Right ventricle myocardium inferior (tissue), 1 donor: ENCODE measurements at regions not wholly inside any gene's neighbourhood (a gene's known extent, or its start where the extent isn't known, plus 50 kb on each side); places are given as distances from the start of the nearest gene placed in this dataset.

ENCODE experiments used
- ATAC-seq: fragments of 200-7000 bp; cut with Tn5 transposase; one replicate; pipeline ENCODE4 v1.9.1; 2020; ENCODE audit warnings: mild to moderate bottlenecking, moderate library complexity
- DNase-seq: peaks from one replicate; pipeline ENCODE4 v3.0.0; 2021; ENCODE audit errors: missing footprints
- intact Hi-C: fragments of 100-400 bp; cut with DNase I; formaldehyde crosslinking; loops from one replicate; pipeline ENCODE4 v1.11.0; 2022
- donor health status: DM: no; HTN: yes; CAD: no; lungs with severe emphysema.

DNA sequence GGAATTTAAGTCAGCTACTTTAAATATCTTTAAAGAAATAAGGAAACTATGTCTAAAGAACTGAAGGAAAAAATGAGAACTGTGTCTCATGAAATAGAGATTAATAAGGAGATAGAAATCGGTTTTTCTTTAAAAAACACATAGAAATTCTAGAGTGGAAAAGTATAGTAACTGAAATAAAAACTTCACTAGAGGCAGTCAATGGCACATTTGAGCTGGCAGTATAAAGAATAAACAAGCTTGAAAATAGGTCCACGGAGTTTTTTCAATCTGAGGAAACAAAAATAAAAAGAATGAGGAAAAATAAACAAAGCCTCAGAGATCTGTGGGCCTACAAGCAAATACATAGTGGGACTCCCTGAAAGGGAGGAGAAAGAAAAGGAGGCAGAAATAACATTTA is 127.5 kb downstream of the TWIST2 start:
- intact Hi-C loops = no loop called here
- no peak for ATAC-seq
- DNase-seq = no peak

DNA sequence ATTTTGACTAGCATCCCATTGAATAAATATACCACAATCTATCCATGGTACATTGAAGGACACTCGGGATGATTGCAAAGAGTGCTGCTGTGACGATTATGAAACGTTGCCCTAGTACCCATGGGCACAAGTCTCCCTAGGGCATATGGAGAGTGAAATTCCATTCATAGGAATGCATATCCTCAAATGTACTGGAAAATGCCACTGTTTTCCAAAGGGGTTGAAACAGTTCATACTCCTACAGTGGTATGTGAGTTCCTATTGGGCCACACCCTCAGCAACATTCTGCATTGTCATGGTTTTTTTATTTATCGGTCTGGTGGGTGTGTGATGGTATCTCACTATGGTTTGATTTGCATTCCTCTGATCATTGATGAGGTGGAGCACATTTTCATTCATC is 130.6 kb downstream of the TWIST2 start:
- DNase-seq = no peak
- ATAC-seq = no peak
- intact Hi-C loops = no loop called here

DNA sequence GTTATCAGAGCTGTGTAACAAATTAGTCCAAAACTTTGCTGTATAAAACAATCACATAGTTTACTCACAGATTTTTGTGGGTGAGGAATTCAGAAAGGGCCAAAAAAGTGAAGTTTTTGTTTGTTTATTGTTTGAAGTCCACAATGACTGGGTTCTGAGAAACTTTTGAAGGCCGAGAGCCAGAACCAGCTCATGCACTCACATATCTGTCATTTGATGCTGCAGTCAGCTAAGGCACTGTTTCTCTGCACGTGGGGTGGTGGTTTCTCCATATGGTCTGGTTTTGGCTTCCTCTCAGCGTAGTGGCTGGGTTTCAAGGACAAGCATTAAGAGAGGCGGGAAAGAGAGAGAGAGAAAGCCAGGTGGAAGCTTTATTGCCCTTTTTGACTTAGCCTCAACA is 131.8 kb downstream of the TWIST2 start:
- DNase-seq = no peak
- intact Hi-C loops = no loop called here
- no peak for ATAC-seq

DNA sequence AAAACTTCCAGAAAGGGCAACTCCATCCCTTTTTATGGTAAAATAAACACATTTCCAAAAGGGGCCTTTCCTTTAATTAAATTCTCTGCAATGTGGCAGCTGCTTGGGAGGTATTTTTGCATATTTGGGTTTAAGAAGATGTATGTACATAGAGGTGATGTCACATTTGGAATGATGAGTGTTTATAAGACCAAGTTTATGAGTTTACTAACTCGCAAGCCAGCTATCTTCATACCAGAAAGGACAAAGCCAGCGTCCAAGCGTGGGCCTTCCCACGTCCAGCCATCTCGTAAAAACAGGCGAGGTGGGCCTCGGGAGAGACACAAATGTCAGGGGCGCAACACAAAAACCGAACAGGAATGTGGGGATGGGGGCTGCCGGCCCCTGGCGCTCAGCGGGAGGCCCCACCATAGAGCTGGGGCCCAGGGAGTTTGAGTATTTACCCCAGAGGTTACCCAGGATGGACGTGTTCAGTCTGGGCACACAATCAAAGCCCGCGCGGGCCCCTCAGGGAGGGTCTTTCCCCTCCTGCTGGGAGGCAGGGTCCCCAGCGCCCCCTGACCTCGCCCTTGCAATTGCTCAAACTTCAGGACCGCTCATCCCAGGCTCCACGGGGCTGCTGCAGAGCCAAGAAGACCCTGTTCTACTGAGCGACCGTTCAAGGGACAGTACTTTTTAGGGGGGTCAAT is 137.3 kb downstream of the TWIST2 start:
- intact Hi-C loops = no loop called here
- ATAC-seq = no peak
- no peak for DNase-seq

DNA sequence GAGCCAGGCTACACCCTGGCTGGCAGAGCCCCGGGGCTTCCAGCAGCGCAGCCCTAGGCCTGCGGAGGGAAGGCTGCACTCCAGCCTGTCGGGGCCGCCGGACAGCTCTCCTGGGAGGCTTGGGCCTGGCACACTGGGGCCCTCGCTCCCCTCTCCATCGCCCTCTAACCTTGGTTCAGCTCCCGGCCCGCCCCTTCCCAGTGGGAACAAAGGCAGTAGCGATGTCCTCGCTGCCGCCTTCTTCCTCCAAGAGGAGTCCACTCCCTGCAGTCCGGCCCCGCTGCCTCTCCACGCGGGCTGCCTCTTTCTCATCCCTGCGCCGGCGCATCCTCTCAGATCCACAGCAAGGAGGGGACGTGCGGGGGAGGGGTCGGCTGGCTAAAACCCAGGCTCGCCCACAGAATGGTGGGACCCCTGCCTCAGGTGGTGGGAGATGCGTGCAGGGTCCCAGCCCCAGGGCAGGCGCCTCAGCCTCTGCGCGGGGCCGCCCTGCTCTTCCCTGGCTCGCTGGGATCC is 138.1 kb downstream of the TWIST2 start:
- ATAC-seq = no peak
- intact Hi-C loops = no loop called here

DNA sequence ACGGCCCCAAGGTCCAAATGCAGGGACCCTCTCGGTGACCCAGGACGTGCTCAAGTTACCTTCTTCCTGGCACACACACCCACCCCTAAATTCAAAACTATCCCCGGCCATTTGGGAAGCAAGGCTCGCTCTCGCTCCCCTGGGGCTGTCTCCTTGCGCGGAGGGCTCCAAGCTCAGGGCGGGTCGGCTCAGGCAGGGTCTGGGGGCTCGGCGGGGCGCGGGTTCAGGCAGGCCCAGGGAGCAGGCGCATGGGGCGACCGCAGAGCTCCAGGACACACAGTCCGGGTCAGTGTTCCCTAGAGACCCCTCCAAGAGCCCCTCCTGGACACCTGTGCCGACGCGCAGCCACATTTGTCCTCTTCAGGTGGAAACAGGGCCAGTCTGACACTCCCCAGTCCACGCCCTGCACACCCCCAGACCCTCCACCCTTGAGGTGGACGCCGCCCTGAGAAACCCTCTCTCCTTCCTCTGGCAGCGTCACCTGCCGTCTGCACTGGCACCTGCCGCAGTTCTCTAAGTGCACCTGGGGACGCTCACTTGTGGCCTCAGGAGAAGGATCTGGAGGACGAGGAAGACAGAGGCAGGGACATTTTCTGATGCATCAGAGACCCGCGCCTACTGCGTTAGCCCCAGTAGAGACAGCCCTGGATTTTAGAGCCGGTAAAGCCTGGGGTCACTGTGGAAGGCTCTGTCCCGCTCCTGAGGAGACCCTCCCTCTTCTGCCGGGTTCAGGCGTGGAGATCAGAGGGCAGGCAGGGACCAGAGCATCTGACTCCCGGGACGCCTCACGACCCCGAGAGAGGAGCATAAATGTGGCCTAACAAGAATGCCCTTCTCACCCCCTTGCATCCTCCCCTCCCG is 138.8 kb downstream of the TWIST2 start:
- intact Hi-C loops = no loop called here

More for the DNA sequence above, 138.1 kb downstream of the TWIST2 start:
- DNase-seq = no peak

DNA sequence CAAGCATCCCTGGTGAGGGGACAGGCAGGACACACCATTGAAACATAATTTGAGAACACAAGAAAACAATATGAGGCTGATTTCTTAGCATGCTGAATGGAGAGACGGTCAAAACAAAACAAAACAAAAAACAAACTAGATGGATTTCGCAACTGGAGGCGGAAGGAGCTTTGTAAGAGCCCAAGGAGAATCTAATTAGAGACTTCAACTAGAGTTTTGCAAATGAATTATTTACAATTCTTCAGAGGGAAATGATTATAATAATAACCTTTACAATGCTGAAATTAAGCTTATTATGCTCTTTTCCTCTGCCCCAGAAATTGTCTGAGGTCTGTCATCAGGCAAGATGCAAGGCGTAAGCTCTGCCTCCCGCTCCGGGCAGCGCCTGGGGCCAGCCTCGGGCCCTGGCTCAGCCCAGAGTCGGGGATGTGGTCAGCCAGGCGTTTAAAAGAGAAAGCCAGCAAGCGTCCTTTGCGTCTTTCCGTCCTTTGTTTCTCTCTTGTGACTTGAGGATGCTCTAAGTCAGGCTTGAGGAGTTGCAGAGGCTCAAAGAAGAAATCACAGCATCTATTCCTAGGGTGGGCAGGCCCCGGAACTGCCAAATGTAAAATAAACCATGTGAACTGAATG is 139.6 kb downstream of the TWIST2 start:
- no peak for ATAC-seq
- DNase-seq = no peak
- intact Hi-C loops = no loop called here

More for the DNA sequence above, 138.8 kb downstream of the TWIST2 start:
- no peak for ATAC-seq
- no peak for DNase-seq

DNA sequence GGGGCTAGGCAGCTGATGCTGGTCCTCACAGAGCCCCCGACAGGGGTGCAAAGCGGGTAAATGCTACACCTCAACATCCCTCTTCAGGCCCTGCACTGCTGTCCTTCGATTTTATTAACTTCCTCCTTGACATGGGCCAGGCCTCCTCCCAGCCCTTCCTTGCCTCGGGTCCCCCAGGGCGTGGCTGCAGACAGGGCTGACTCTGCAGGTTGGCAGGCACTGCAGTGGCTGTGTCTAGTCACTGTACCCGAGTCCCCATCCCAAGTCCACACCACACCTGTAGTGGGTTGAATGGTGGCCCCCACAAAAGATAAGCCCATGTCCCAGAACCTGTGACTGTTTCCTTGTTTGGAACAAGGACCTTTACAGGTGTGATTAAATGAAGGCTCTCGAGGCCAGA is 140.2 kb downstream of the TWIST2 start:
- ATAC-seq = no peak
- intact Hi-C loops = no loop called here
- DNase-seq = no peak

DNA sequence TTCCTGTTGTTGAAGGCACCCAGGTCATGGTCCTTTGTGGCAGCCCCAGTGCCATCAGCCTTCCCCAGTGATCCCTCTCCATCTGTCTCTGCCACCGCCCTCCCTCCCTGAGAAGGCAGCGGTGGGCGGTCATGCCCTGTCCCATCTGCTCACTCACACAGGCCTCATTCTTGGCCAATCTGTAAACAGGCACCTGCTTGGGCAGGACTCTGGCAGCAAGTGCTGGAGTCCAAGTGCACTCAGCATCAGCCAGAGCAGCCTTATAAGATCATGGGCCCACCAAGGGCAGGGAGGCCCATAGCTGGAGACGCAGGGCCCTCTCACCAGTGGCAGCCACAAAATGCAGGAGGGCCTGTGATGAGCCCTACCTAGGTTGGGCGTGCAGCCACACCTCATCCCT is 140.9 kb downstream of the TWIST2 start:
- ATAC-seq = no peak
- DNase-seq = no peak
- intact Hi-C loops = no loop called here

DNA sequence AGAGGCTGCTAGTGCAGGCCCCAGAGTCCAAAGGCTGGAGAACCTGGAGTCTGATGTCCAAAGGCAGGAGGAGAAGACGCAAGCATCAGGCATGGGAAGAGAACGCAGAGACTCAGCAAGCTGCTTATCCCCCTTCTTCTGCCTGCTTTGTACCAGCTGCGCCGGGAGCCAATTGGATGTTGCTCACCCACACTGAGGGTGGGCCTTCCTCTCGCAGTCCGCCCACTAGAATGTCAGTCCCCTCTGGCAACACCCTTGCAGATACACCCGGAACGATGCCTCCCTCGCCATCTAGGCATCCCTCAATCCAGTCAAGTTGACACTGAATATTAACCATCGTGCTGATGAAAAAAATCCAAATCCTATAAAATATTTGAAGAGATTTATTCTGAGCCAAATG is 141.6 kb downstream of the TWIST2 start:
- intact Hi-C loops = no loop called here
- DNase-seq (no peak), ATAC-seq (no peak)

DNA sequence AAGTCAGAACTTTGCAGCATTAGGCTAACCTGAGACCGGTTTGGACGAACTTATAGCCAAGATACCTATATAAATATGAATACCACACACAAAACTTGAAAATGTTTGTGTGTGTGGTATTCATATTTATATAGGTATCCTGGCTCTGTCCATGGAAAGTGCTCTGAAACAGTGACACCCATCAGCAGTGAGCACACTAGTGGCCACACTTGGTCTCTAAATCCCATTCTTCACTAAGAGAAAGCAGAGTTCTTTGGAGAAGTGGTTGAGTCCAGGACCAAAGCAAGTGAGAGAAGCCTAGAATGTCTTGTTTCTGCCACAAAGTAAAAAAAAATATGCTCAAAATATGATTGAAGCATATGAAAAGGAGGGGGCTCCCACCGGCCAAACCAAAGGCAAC is 146.5 kb downstream of the TWIST2 start:
- ATAC-seq (no peak), DNase-seq (no peak)
- intact Hi-C loops = no loop called here

DNA sequence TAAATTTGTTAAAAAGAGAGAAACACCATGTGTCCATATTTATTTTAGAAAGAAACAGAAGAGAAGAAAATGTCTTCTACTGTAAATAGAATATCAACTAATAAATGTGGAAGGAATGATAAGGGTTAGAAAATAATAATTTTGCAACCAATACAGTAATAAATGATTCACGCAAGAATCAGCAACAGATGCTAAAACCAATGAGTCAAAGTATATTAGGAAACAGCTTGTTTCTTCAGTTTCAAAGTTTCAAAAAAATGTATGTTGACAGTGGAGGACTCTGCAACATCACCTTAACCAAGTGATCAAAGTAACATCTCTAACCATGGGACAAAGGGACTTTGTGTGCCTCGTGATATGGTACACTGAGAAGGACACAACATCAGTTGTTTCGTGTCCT is 147.0 kb downstream of the TWIST2 start:
- intact Hi-C loops = no loop called here
- no peak for DNase-seq
- ATAC-seq = no peak

DNA sequence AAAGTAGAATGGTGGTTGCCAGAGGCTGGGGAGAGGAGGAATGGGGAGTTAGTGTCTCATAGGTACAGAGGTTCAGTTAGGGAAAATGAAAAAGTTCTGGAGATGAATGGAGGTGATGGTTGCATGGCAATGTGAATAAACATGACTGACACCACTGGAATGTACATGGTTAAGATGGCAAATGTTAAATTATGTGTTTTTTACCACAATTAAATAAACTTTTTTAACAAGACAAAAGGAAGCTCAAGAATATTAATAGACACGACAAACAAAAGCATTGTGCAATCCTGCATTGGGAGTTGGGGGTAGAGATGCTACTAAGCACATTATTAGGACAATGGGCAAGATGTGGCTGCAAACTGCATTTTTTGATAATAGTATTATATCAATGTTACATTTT is 147.7 kb downstream of the TWIST2 start:
- intact Hi-C loops = no loop called here
- ATAC-seq (no peak), DNase-seq (no peak)

DNA sequence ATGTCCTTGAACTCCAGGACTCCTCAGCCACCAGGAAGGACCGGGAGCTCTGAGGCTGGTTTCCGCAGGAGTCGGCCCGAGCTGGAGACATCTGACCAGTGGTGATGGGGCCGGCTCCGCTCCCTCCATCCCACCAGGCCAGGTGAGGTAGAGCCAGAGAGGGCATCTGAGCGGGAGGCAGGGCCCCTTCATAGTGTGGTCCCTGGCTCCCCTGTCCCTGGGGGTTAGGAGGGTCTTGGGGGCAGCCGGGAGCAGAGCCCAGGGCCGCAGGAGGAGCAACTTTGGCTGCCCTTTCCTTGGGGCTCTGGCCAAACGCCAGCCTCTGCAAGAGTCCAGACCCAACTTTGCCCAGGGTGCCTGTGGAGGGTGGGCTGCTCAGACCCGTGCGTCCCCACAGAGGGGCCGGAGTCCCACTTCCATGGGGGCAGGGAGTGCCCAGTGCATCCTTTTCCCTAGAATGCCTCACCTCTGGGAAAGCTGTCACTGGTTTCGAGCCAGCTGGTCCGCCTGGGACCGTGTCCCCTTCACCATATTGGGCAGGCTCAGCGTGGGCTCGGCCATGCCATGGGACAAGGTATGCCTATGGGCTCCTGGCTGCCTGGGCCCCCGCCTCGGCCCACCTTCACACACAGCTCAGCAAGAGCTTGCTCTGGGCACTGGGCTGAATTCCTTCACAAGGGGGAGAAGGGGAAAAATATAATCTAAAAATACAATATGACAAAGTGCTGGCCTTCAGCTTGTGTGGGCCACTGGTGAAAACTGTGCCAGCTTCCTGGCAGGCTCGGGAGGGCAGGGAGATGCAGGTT is 148.6 kb downstream of the TWIST2 start:
- intact Hi-C loops = no loop called here
- ATAC-seq = no peak
- DNase-seq = no peak

DNA sequence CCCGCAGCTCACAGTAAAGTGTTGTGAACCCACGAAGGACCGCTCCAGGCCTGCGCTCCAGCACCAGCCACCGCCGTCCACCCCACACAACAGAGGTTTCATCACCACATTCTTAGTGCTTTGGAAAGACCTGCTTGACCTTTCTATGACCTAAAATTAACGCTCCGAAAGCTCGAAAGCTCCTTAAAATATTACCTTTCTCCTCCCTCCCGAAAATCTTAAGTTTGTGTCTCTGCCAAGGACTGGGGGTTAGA is 149.2 kb downstream of the TWIST2 start:
- intact Hi-C loops = no loop called here
- ATAC-seq = no peak
- no peak for DNase-seq

DNA sequence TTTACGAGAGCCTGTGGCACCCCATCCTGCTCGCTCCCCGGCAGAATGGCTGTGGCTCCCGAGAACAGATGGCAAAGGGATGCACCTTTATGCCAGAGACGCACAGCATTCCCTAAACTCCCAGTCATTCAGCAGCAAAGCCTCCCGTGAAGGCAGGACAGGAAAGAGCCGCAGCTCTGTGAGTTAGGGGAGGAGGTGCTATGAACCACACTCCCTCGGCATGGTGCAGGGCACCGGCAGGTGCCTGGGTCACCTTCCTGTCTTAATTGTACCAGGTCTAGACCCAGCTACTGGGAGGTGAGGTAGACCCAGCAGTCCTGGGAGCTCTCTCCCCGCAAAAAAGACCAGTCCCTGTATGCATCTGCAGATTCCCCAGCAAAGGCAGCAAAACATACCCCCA is 149.8 kb downstream of the TWIST2 start:
- no peak for DNase-seq
- ATAC-seq = no peak
- intact Hi-C loops = no loop called here
